NCI-H774 (cell line): ENCODE measurements at regions not wholly inside any gene's neighbourhood (a gene's known extent, or its start where the extent isn't known, plus 50 kb on each side); places are given as distances from the start of the nearest gene placed in this dataset.
A peak's percentile ranks its signal among the peaks of the same experiment; 100 is the strongest.
"Not testable (repeated sequence)": the region's sequence is repeated elsewhere in the genome, so short reads cannot be mapped to it uniquely, and the experiment has no call there.

Experiments used
- DNase-seq: peaks from one replicate; lab custom pipeline; 2025; lab: John Stamatoyannopoulos, UW

DNA sequence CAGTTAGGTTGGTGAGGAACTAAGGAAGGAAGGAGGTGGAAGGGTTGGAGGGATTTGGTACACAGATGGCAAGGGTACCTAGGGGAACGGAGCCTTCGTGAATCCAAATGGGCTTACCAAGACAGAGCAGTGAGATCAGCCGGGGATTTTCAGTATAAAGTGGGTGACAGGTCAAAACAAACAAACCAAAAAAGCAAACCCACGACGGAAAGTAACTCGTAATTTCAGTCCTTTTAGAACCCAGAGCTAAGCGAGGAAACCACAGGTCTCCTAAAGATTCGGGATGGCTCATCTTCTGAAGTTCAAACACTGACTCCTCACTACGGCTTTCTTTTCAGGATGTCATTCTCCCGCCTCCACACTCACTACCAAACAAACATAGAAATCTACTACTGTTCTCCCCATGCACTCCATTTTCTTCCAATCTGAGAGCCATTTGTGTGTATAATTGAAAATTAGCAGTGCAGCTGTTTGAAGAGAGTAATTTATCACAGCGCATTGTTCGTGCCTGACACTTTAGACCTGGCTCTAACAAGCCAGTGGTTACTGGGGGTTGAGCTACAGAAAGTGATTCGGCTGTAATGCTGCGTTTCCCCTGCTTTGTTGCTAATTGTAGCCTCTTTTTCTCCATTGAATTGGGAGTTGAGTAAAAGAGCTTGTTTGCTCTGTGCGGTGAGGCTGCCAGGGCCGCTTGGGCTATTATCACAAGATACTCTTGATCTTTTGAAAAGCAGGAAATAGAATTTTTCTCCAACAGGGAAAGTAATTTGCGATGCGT is 64.7 kb upstream of the CCDC39 start:
- peak; percentile 99 for DNase-seq

DNA sequence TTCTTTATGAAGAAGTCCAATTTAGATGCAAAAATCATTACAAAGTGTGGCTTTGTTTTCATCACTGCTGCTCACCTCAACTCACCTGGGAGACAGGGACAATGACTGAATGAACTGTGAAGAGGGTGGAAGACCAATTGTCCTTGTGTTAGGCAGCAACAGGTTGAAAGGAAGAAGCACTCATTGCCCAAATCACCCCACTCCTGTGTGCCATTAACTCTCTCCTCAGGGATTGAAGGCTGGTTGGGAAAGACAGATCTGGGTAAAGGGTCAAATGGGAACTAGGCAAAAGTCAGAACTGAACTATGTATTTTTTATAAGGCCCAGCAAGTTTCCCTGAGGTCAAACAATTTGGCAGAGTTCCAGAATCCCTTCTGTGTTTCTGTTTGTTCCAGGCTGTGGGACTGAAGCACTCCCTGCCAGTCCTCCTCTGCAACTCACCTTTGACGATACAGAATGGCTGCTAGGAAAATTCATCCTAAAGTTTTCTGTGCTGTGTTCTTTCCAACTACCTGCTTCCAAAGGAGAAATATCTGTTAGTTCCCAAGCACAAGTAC is 68.6 kb upstream of the CCDC39 start:
- peak; percentile 86 for DNase-seq

DNA sequence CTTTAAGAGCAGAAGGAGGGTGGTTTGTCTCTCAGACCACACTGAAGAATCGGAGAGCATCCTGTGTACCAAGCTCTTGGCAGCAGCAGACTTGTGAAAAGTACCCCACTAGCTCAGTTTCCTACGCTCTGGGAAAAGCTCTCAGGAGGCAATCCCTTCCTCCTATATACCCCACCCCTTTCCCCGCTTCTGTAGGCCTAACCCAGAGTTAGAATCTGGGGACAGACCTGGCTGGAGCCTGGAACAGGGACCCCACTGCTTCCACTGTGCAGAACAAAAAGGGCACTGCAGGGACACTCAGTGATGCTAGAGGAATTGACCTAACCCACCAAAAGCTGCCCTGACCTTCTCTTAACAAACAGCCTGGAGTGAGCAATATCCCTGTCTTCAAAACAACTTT is 70.0 kb upstream of the CCDC39 start:
- DNase-seq, result no peak

DNA sequence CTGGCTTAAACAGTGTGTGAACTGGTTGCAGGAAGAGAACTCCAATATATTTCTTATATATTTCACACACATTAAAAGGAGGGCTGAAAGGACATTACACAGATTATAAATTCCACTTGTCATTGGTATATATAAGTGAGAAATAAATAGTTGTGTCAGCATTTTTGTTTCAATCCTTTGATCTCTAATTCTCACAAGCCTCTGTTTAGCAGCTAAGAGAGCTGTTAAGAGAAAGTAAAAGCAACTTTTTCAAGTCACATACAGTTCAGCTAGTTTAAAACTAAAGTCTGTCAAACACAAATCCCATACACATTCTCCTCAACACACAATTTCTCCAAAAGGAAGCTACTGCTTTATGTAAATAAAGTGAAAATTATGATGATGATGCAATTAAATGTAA is 70.5 kb upstream of the CCDC39 start:
- DNase-seq, result peak; percentile 24

DNA sequence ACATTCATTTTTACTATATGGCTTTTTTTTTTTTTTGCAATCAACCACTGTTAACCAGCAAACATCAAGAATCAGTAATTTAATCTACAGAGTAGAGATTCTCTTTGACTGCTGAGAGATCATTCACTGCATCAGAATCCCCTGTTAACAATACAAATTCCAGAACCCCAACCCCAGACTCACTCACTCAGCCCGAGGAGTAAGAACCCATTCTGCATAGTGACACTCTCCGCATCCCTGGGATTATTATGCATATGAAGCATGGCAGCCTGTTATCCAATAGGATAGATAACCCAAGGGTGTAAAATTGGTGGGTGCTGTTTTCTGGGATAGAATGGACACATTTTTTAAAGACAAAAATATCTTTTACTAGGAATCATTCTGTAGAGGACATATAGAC is 76.3 kb upstream of the CCDC39 start:
- no peak for DNase-seq

DNA sequence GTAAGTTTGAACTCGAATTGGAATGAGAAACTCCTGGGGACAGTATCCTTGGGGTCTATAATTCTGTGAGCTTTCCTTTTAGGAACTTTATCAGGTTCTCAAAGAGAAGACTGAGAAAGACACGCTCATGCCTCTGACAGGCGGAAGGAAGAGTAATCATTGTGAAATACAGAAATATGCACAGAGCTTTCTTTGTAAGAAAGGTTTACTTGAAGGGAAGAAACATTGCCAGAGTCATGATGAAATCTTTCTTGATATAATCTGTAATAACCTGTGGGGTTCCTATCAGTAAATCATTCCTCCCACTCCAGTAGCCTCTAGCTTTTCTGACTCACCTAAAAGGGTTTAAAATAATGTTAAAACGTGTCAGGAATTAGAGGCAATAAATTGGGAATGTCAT is 83.6 kb upstream of the CCDC39 start:
- no peak for DNase-seq

DNA sequence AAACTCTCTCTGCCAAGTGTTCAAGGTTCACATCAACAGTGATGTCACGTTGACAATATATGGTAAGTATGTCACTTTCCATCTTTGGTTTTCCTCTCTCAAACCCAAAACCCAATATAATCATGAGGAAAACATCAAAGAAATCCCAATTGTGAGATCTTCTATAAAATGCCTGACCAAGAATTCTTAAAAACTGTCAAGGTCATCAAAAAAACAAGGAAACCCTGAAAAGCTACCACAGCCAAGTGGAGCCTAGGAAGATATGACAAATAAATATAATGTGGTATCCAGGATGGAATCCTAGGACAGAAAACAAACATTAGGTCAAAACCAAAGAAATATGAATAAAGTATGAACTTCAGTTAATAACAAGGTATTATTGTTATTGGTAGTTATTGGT is 85.2 kb upstream of the CCDC39 start:
- no peak for DNase-seq

DNA sequence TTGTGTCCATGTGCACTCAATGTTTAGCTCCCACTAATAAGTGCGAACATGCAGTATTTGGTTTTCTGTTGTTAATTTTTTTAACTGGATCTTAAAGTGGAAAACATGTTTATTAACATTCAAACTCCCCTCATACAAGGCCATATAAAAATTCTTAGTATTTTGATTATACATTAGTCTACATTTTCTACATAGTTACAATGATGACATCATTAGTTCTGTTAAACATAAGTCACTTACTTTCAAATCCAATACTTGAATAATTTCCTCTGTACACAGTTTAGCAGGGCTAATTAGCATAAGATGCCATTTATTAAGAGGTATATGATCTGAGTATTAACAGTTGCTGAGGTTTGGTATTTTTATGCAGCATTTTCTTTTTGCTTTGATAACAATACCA is 91.3 kb upstream of the CCDC39 start:
- DNase-seq, result no peak

DNA sequence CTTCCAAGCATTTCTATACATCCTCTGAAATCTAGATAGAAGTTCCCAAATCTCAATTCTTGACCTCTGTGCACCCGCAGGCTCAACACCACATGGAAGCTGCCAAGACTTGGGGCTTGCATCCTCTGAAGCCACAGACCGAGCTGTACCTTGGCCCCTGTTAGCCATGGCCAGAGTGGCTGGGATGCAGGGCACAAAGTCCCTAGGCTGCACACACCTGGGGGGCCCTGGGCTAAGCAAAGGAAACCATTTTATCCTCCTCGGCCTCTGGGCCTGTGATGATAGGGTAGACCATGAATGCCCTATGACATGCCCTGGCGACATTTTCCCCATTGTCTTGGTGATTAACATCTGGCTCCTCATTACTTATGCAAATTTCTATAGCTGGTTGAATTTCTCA is 97.1 kb upstream of the CCDC39 start:
- no peak for DNase-seq

DNA sequence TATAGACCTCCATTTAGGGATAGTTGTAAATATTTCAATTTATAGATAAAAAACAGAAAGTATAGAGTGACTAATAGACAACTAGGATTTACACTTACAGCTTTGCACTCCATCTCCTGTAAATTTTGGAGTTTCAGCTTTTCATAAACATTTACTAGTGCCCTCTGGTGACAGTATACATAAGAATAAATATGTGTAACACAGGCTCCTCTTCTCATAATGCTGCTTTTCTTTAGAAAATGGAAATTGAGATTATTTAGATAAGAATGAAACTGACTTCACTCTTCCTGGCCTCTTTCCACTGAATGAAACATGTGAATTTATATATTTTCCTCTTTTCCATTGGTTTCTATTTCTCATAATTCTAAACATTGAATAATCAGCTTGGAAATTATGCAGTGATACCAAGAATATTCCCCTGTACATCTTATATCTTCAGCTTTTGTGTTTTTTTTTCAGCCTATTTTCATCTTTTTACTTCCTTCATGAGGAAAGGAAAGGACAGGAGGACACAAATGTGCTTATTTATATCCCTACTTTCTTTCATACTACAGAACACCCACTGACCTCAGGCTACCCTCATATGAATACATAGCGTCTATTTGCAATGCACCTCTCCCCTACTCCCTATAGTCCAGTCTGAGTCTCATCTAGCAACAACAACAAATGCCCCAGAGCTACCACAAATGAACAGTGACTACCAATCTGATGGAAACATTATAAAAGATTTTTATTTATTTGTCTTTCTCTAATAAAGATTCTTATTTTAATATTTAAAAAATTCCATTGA is 103.1 kb upstream of the CCDC39 start:
- no peak for DNase-seq

DNA sequence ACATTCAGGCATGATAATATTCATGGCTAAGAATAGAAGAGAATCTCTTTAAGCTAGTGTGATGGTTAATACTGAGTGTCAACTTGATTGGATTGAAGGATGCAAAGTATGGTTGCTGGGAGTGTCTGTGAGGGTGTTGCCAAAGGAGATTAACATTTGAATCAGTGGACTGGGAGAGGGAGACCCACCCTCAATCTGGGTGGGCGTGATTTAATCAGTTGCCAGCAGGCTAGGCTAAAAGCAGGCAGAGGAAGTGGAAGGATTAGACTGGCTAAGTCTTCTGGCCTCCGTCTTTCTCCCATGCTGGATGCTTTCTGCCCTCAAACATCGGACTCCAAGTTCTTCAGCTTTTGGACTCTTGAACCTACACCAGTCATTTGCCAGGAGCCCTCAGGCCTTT is 106.9 kb upstream of the CCDC39 start:
- not testable (repeated sequence) for DNase-seq

DNA sequence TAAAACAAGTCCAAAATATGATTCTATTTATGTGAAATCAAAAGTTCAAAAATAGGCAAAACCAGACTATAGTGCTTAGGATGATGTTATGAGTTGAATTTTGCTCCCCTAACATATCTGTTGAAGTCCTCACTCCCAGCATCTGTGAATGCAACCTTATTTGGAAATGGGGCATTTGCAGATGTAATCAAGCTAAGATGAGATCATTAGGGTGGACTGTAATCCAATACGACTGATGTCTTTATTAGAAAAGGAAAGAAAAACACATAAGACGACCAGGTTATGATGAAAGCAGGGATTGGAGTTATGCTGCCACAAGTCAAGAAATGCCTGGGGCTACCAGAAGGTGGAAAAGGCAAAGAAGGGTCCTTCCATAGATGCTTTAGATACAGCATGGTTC is 110.5 kb upstream of the CCDC39 start:
- no peak for DNase-seq

DNA sequence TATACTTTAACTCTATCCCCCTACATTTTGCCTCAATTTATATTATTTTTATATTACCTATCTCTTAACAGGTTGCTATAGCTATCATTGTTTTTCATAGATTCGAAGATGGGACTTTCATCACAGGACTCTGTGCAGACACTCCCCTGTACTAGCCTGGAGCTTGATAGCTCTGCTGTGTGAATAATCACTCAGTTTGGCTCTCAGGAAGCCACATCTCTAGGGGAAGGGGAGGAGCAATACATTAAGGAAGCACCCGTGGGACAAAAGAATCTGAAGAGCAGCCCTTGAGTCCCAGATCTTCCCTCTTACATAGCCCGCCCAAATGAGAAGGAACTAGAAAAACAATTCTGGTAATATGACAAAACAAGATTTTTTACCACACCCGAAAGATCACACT is 114.3 kb upstream of the FXR1 start:
- no peak for DNase-seq

DNA sequence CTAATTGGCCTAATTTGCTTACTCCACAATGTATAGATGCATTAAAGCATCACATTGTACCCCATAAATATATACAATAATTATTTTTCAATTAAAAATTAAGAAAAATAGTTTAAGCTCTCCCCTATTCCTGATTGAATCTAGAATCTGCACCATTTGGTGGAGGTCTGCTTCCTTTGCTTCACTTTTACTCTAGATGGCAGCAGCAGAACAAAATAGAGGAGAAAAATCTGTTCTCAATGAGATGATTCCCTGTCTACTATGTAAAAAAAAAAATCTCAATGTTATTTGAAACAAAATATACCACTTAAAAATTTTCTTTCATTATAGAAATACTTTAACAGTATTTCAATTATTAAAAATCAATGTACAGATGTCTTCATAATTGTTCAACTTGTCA is 109.6 kb upstream of the FXR1 start:
- peak; percentile 68 for DNase-seq

DNA sequence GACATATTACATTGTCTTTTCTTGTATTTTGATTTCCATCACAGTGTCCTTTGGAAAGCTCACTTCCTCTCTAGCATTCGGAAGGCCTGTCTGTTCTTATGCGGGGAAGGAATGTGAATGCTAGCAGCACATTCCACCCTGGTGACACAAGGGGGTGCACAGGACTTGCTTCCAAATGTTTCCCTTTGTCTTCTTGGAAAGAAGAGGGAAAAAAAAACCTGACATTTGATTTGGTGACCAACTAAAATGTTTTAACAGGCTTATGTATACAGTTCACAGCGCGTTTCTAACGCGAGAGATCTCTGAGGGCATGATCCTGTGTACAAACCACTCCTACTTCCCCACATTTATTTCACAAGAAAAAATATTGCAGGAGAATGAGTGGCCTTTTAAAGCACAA is 107.6 kb upstream of the FXR1 start:
- peak; percentile 87 for DNase-seq

DNA sequence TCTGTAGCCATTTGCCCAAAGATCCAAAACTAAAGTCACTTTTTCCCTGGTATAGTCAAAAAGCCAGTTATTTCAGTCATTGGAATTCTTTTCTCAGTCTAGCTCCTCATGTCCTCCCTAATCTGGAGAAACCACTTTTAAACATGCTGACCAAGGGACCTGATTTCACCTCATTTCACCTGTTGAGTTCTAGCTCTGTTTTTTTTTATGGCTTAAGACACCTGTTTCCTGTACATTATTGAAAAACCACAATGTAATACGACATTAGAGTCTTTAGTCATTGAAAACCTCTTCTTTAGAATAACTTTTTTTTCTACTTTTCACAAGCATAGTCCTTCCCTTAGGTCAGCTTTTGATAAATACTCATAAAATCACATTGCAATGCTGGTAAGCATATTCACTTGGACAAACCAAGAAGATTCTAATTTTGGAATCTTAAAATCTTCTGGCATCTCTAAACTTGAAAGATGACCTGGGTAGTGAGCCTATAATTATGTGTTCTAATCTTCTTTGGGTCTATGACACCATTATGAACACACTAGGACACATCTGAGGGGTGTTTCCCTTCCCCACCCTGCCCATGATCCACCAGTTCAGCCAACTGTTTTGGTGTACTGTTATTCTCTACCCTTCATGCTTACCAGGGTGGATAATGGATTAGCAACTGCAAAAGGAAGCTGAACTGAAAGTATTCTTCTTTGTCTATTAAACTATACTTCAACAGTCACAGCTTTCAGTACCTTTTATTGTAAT is 103.5 kb upstream of the FXR1 start:
- peak; percentile 24 for DNase-seq

DNA sequence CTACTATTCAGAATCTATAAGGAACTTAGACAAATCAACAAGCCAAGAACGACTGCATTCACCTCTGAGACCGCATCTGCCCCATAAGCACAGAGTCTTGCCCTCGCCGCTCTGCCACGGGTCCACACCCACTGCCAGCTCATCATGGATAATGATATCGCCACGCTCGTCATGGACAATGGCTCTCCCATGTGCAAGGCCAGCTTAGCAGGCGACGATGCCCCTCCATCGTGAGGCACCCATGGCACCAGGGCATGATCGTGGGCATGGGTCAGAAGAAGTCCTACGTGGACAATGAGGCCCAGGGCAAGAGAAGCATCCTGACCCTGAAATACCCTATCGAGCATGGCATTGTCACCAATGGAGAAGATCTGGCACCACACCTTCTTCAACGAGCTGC is 92.1 kb upstream of the FXR1 start:
- no peak for DNase-seq

DNA sequence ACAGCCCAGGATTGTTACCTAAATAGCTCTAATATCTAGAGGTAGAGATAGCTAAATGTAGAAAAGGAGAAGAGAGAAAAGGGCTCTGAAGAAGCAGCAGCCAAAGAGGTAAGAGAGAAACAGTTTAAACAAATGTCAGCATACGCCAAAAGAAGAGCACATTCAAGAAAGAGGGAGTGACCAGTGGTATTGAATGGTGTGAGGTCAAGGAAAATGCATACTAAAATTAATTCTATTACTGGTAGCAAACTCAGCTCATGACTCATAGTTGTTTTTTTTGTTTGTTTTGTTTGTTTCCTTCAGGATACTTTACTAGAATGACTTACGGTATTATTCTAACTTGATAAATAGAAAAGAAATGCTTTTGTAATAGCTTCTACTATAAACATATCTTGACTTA is 86.5 kb upstream of the FXR1 start:
- no peak for DNase-seq

DNA sequence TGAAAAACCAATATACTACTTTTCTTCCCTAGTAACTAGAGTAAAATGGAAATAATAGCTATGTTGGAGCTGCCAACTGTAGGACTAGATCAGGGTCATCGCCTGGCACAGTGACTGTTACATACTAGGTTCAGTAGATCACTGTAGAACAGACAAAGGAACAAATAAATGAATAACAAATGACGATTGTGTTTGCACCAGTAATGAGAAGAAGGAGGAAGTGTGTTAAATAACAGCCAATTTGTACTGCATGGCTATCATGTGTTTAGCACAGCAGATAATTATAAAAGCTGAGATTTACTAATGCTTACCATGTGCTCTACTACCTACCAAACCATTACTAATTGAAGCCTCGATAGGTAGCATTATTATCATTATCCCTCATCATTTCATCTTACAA is 85.3 kb upstream of the FXR1 start:
- no peak for DNase-seq

DNA sequence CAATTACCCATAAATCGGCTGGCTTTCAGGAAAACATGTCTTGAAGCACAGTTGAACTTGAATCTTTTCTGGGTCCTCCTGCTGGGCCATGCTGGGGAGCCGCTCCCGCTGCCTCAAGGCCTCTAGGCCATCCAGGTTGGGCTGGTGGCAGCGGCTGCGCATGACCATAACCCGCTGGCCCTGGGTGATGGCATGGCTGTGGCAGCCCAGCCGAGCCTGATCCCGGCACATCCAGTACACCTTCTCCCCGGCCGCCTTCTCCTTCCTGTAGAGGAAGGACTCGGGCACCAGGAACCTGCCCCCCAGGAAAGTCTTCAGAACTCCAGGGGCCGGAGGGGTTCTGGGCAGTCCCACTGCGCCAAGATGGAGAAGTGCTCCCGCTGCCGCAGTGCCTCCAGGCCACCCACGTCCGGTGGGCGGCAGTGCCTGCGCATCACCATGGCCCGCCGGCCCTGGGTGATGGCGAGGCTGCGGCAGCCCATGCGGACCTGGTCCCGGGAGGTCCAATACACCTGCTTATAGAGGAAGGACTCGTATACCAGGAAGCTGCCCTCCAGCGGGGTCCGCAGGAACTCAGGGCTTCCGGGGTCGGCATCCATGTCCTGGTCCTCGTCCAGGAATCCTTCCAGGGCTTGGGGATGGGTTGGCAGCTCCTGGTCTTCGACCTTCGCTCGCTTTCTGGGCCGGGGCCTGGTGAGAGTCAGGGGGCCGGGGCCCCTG is 84.3 kb upstream of the FXR1 start:
- DNase-seq, result no peak

DNA sequence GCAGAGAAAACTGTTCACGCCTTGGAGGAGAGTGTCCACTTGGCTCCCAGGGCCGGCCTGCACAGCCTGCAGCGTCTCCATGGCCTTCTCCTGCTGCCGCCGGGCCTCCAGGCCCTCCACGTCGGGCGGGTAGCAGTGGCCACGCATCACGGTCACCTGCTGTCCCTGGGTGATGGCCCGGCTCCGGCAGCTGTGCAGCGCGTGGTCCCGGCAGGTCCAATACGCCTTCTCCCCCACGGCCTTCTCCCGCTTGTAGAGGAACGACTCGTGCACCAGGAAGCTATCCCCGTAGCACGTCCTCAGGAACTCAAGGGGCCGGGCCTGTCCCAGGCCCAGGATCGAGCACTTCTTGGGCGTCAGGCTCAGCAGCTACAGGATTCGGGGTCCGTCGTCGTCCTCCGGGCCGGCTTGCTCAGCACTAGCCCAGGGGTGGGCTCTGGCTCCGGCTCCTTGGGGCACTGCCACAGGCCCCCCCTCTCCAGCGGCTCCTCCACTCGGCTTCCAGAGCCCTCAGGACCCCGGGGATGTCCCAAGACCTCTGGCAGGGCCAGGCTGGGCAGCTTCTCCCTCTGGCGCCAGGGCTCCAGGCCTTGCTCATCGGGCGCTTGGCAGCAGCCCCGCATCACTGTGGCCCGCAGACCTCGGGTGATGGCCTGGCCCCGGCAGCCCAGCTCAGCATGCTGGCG is 83.6 kb upstream of the FXR1 start:
- DNase-seq, result no peak
